ENCODE measurements at regions not wholly inside any gene's neighbourhood (a gene's known extent, or its start where the extent isn't known, plus 50 kb on each side); places are given as distances from the start of the nearest gene placed in this dataset.

DNA sequence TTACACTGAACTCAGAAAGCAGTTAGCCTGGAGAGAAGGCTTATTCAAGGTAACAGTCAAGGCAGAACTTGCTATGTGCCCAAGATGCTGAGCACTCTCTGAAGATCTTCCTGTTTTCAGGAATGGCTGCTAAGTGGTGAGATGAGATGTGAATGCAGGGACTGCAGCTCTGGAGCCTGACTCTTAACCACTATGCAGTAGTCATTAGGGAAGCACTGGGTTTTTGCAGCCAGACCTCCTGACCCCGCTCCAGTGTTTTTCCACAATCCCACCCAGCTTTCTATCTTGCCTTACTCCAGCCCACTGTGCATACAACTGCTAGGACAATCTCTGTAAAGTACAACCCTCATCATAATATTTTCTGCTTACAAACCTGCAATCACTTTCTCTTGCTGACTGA lies 95.2 kb upstream of the LNX1 start:
- H3K9me3 Mint-ChIP-seq, result peaks cover 0 to 11% (median 0%) of the 10 kb centered on the region in 5 donors
- no peak for DNase-seq
- no peaks in the 10 kb centered on the region for H3K36me3 Mint-ChIP-seq
- Histone ChIP-seq H3K27ac (ENCODE audit: low read depth, low read length) (no peak overlapping the region), H3K27me3 (ENCODE audit: insufficient read depth, low read length, poor library complexity, severe bottlenecking) (no peaks in the 10 kb centered on the region), H3K4me1 (ENCODE audit: insufficient read depth, low read length) (no peaks in the 10 kb centered on the region), H3K9me3 (ENCODE audit: low read length) (no peaks in the 10 kb centered on the region), H3K4me3 (ENCODE audit: low read length) (no peak overlapping the region), H3K36me3 (ENCODE audit: insufficient read depth, low read length) (no peaks in the 10 kb centered on the region)
- peaks cover 10 to 20% of the 10 kb centered on the region in 2 donors for H3K27me3 Mint-ChIP-seq
- no peak overlapping the region for H3K27ac Mint-ChIP-seq
- ChIA-PET POLR2A (no interaction called here), CTCF (no interaction called here)
- no peak overlapping the region for H3K4me3 Mint-ChIP-seq
- H3K4me1 Mint-ChIP-seq, result no peaks in the 10 kb centered on the region

DNA sequence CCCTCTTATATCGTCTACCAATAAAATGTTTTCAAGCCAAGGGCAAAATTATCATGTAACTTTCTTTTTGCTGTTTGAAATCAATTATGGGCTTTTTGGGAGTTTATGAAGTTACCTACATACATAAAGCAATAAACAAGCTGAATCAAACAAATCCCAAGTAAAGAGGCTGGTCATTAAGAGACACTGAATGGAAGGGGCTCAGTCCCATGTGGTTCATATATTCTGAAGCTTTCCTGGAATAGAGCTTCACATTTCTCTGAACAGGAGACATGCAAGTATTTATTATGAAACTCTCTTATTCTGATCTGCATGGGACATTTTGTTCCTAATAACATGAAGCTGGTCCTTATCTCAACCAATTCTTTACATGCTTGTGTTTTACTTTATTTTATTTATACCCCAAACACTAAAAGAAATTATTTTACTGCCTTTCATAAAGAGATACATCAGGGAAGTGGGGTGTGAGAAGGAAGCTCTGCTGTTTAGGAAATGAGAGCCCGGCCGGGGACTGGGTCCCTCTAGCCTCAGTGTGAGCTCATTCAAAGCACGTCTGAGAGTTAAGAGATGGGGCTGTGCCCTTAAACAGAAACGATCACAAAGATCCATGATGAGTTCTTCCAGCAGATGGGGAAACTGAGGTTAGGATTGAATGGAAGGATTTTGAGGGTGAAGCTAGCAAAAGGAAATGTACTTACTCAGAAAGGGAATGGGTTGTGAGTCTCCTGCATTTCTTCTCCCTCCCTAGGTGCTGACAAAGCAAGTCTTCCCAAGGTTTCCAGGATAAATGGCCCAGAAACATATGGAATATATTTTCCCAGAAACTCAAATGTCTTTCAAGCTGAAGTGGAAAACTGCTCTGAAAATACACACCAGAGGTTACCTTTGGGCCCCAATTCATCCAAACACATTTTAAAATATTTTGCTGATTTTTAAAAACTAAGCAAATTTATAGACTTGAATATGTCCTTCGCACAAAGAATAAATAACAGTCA lies 93.1 kb upstream of the LNX1 start:
- Histone ChIP-seq H3K9me3 (ENCODE audit: low read length) (no peaks in the 10 kb centered on the region), H3K4me3 (ENCODE audit: low read length) (no peak overlapping the region), H3K4me1 (ENCODE audit: insufficient read depth, low read length) (no peaks in the 10 kb centered on the region), H3K27me3 (ENCODE audit: insufficient read depth, low read length, poor library complexity, severe bottlenecking) (no peaks in the 10 kb centered on the region), H3K27ac (ENCODE audit: low read depth, low read length) (no peak overlapping the region), H3K36me3 (ENCODE audit: insufficient read depth, low read length) (no peaks in the 10 kb centered on the region)
- no peak for DNase-seq
- Mint-ChIP-seq H3K4me3 (no peak overlapping the region), H3K4me1 (no peaks in the 10 kb centered on the region), H3K9me3 (peaks cover 0 to 7% (median 2%) of the 10 kb centered on the region in 5 donors), H3K27me3 (peaks cover 6 to 9% of the 10 kb centered on the region in 2 donors), H3K27ac (no peak overlapping the region), H3K36me3 (no peaks in the 10 kb centered on the region)
- POLR2A ChIA-PET, result no interaction called here
- CTCF ChIA-PET, result interaction anchor here (1.2 kb wide), 1 partner anchor 23 kb away, joined by 3 read pairs; no protein-coding TSS in a partner anchor

DNA sequence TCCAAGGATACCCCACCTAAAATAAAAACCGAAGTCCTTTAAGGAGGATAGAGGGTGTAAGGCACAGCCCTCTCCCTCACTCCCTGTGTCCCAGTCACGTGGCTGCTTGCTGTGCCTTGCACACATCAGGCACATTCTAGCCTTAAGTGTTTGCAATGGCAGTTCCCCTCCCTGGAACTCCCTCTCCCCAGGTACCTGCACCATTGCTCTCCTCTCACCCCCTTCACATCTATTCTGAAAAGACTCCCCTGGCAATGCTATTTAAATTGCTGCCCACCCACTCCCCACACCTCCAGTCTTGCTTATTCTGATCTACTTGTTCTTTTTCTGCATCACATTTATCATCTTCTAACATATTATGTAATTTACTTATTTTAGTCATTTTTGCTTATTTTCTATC lies 91.6 kb upstream of the LNX1 start:
- peaks cover 0 to 7% (median 2%) of the 10 kb centered on the region in 5 donors for H3K9me3 Mint-ChIP-seq
- H3K27ac ChIP-seq (ENCODE audit: low read depth, low read length), result no peak overlapping the region
- H3K4me3 ChIP-seq (ENCODE audit: low read length), result no peak overlapping the region
- no peaks in the 10 kb centered on the region for H3K4me1 Mint-ChIP-seq
- H3K9me3 ChIP-seq (ENCODE audit: low read length), result no peaks in the 10 kb centered on the region
- no peaks in the 10 kb centered on the region for H3K4me1 ChIP-seq (ENCODE audit: insufficient read depth, low read length)
- H3K27me3 ChIP-seq (ENCODE audit: insufficient read depth, low read length, poor library complexity, severe bottlenecking), result no peaks in the 10 kb centered on the region
- DNase-seq, result no peak
- H3K27me3 Mint-ChIP-seq, result peaks cover 6 to 12% of the 10 kb centered on the region in 2 donors
- no peaks in the 10 kb centered on the region for H3K36me3 ChIP-seq (ENCODE audit: insufficient read depth, low read length)
- H3K4me3 Mint-ChIP-seq, result no peak overlapping the region
- no peak overlapping the region for H3K27ac Mint-ChIP-seq
- ChIA-PET CTCF (no interaction called here), POLR2A (no interaction called here)
- no peaks in the 10 kb centered on the region for H3K36me3 Mint-ChIP-seq

DNA sequence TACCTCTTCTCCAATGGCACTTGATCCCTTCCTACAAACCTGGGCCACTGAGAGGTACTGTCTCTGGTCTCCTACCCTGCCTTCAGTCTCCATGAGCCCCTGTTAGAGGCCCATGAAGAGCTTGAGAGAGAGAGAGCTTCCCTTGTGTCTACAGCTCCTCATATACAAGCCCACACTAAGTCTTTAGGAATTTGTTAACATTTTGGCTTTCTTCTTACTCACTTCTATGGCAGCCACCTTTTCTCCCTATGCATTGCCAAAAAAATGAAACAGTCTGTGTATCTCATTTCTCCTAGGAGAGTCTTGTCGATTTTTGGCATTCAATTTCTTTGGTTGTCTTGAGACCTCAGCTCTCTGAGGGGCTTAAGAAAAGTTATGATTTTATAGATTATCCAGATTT lies 90.9 kb upstream of the LNX1 start:
- Histone ChIP-seq H3K4me3 (ENCODE audit: low read length) (no peak overlapping the region), H3K27ac (ENCODE audit: low read depth, low read length) (no peak overlapping the region), H3K27me3 (ENCODE audit: insufficient read depth, low read length, poor library complexity, severe bottlenecking) (no peaks in the 10 kb centered on the region), H3K4me1 (ENCODE audit: insufficient read depth, low read length) (no peaks in the 10 kb centered on the region), H3K36me3 (ENCODE audit: insufficient read depth, low read length) (no peaks in the 10 kb centered on the region), H3K9me3 (ENCODE audit: low read length) (no peaks in the 10 kb centered on the region)
- Mint-ChIP-seq H3K4me1 (no peaks in the 10 kb centered on the region), H3K4me3 (no peak overlapping the region), H3K27me3 (peaks cover 6 to 13% of the 10 kb centered on the region in 2 donors), H3K36me3 (no peaks in the 10 kb centered on the region), H3K27ac (no peak overlapping the region), H3K9me3 (peaks cover 0 to 6% (median 2%) of the 10 kb centered on the region in 5 donors)
- no peak for DNase-seq
- ChIA-PET CTCF (no interaction called here), POLR2A (no interaction called here)

DNA sequence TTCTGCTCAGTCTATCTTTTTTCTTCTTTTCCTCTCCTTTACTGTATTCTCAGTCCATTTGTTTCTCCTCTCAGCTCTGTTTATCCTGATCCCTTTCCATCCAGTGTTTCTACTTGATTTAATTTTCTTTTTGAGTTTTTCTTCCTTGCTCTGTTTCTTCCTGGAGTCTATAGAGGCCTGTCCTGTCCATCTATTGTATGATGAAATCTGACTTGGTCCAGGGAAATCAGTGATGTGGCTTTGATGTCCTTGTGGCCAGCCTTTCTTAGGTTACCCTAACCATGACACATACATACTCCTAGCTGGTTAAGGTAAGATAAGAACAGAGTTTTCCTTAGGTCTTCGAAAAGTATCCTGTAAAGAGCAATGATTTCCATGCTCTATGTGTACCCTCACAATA lies 89.3 kb upstream of the LNX1 start:
- ChIA-PET CTCF (no interaction called here), POLR2A (no interaction called here)
- Histone ChIP-seq H3K9me3 (ENCODE audit: low read length) (no peaks in the 10 kb centered on the region), H3K4me1 (ENCODE audit: insufficient read depth, low read length) (no peaks in the 10 kb centered on the region), H3K36me3 (ENCODE audit: insufficient read depth, low read length) (no peaks in the 10 kb centered on the region), H3K27me3 (ENCODE audit: insufficient read depth, low read length, poor library complexity, severe bottlenecking) (no peaks in the 10 kb centered on the region), H3K27ac (ENCODE audit: low read depth, low read length) (no peak overlapping the region), H3K4me3 (ENCODE audit: low read length) (no peak overlapping the region)
- Mint-ChIP-seq H3K36me3 (no peaks in the 10 kb centered on the region), H3K9me3 (peaks cover 0 to 6% (median 2%) of the 10 kb centered on the region in 5 donors), H3K27me3 (peaks cover 4 to 11% of the 10 kb centered on the region in 2 donors), H3K4me1 (no peaks in the 10 kb centered on the region), H3K27ac (no peak overlapping the region), H3K4me3 (no peak overlapping the region)
- no peak for DNase-seq

DNA sequence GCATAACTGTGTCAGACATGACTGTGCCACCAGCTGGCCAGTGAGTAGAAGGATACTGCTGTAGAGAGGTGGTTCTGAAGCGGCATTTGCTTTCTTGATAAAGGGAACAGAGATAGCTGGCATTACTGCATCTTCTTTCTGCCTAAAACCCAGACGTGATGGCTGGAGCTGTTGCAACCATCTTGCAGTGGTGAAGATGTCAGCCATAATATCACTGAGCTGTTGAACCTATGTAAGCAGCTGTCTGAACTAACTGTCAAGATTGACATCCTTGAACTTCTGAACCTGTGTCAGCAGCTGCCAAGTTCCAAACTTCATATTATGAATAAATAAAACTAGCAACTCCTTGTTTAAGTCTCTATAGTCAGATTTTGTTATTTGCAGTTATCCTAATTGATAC lies 88.9 kb upstream of the LNX1 start:
- no peaks in the 10 kb centered on the region for H3K4me1 ChIP-seq (ENCODE audit: insufficient read depth, low read length)
- peaks cover 0 to 6% (median 2%) of the 10 kb centered on the region in 5 donors for H3K9me3 Mint-ChIP-seq
- DNase-seq, result no peak
- H3K27me3 ChIP-seq (ENCODE audit: insufficient read depth, low read length, poor library complexity, severe bottlenecking), result no peaks in the 10 kb centered on the region
- H3K27me3 Mint-ChIP-seq, result peaks cover 0 to 10% of the 10 kb centered on the region in 2 donors
- POLR2A ChIA-PET, result no interaction called here
- H3K9me3 ChIP-seq (ENCODE audit: low read length), result no peaks in the 10 kb centered on the region
- no peaks in the 10 kb centered on the region for H3K36me3 ChIP-seq (ENCODE audit: insufficient read depth, low read length)
- H3K27ac ChIP-seq (ENCODE audit: low read depth, low read length), result no peak overlapping the region
- no peak overlapping the region for H3K27ac Mint-ChIP-seq
- H3K4me3 Mint-ChIP-seq, result no peak overlapping the region
- H3K36me3 Mint-ChIP-seq, result no peaks in the 10 kb centered on the region
- H3K4me3 ChIP-seq (ENCODE audit: low read length), result no peak overlapping the region
- no peaks in the 10 kb centered on the region for H3K4me1 Mint-ChIP-seq
- CTCF ChIA-PET, result no interaction called here

DNA sequence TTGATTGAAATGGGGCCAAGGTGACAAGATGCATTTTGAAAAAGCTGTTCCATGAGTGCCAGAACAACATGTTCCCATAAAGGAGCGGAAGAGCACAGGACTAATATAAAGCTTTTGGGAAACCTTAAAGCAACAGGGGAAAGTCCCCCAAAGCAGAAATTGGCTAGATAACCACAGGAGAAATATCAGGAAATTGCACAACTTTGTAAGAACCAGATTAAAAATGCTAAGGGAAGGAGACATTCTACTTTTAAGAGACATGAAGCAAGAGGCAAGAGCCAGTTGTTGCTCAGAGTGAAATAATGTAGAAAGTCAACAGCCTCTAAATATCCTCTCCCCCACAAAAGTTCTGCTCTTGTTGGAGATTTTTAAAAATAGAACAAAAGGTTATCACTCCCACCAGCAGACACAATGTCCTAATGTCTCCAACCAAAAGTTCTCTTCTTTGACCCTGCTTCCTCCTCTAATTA lies 85.2 kb upstream of the LNX1 start:
- POLR2A ChIA-PET, result no interaction called here

DNA sequence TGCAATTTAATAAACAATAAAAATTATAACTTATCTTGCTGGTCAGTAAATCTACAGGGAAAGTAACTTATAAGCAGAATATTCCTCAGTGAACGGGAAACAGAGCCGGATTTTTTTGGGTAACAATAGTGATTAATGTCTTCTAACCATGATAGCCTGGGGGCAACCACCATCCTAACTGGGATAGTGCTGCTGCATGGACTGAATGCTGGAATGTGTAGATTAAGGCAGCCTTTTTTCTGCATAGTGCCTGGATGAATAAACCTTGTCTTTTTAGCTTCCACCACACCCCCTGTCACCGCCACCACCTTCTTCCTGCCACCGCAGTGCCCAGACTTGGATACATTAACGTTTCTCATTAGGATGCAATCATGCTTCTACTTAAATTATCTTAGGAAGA lies 83.6 kb upstream of the LNX1 start:
- Mint-ChIP-seq H3K27me3 (peaks cover 7 to 12% of the 10 kb centered on the region in 2 donors), H3K9me3 (peaks cover 0 to 2% (median 0%) of the 10 kb centered on the region in 5 donors), H3K4me1 (no peaks in the 10 kb centered on the region), H3K4me3 (no peak overlapping the region), H3K27ac (no peak overlapping the region), H3K36me3 (no peaks in the 10 kb centered on the region)
- H3K4me3 ChIP-seq (ENCODE audit: low read length), result no peak overlapping the region
- DNase-seq, result no peak
- no peak overlapping the region for H3K27ac ChIP-seq (ENCODE audit: low read depth, low read length)
- H3K9me3 ChIP-seq (ENCODE audit: low read length), result no peaks in the 10 kb centered on the region
- ChIA-PET CTCF (no interaction called here), POLR2A (no interaction called here)
- no peaks in the 10 kb centered on the region for H3K36me3 ChIP-seq (ENCODE audit: insufficient read depth, low read length)
- no peaks in the 10 kb centered on the region for H3K4me1 ChIP-seq (ENCODE audit: insufficient read depth, low read length)
- H3K27me3 ChIP-seq (ENCODE audit: insufficient read depth, low read length, poor library complexity, severe bottlenecking), result no peaks in the 10 kb centered on the region

More for the DNA sequence above, 85.2 kb upstream of the LNX1 start:
- Histone ChIP-seq H3K27ac (ENCODE audit: low read depth, low read length) (no peak overlapping the region), H3K4me3 (ENCODE audit: low read length) (no peak overlapping the region), H3K9me3 (ENCODE audit: low read length) (no peaks in the 10 kb centered on the region), H3K36me3 (ENCODE audit: insufficient read depth, low read length) (no peaks in the 10 kb centered on the region), H3K27me3 (ENCODE audit: insufficient read depth, low read length, poor library complexity, severe bottlenecking) (no peaks in the 10 kb centered on the region), H3K4me1 (ENCODE audit: insufficient read depth, low read length) (no peaks in the 10 kb centered on the region)
- no peak for DNase-seq
- H3K36me3 Mint-ChIP-seq, result no peaks in the 10 kb centered on the region
- peaks cover 0 to 5% (median 2%) of the 10 kb centered on the region in 5 donors for H3K9me3 Mint-ChIP-seq
- H3K4me1 Mint-ChIP-seq, result no peaks in the 10 kb centered on the region
- CTCF ChIA-PET, result no interaction called here
- no peak overlapping the region for H3K27ac Mint-ChIP-seq
- no peak overlapping the region for H3K4me3 Mint-ChIP-seq
- H3K27me3 Mint-ChIP-seq, result peaks cover 0 to 6% of the 10 kb centered on the region in 2 donors
